ENCODE measurements at regions not wholly inside any gene's neighbourhood (a gene's known extent, or its start where the extent isn't known, plus 50 kb on each side); places are given as distances from the start of the nearest gene placed in this dataset.
"Not testable (repeated sequence)": the region's sequence is repeated elsewhere in the genome, so short reads cannot be mapped to it uniquely, and the experiment has no call there.

DNA sequence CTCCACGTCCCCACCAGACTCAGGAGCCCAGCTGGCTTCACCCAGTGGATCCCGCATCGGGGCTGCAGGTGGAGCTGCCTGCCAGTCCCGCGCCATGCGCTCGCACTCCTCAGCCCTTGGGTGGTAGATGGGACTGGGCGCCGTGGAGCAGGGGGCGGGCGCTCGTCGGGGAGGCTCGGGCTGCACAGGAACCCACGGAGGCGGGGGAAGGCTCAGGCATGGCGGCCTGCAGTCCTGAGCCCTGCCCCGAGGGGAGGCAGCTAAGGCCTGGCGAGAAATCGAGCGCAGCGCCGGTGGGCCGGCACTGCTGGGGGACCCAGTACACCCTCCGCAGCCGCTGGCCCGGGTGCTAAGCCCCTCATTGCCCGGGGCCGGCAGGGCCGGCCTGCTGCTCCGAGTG is 170.2 kb upstream of the NYAP2 start:
- TF ChIP-seq HCFC1 (IDR thresholded peaks at IDR 0.05; ENCODE audit: low read length); RELB (IDR thresholded peaks at IDR 0.05; ENCODE audit: low read depth); CREB1 (IDR thresholded peaks at IDR 0.05; ENCODE audit: low read depth); LARP7 (IDR thresholded peaks at IDR 0.05); NFYB (IDR thresholded peaks at IDR 0.05; ENCODE audit: insufficient read depth, low read depth, low read length): not testable (repeated sequence)
